HL-60 (cell line): ENCODE measurements at regions not wholly inside any gene's neighbourhood (a gene's known extent, or its start where the extent isn't known, plus 50 kb on each side); places are given as distances from the start of the nearest gene placed in this dataset.

Source experiments
- DNase-seq, 2 experiments: peaks; one replicate each; pipeline ENCODE4 v3.0.0-alpha.2; 2010 to 2020; ENCODE audit warnings: low read depth in 1 of 2, low spot score in 1 of 2
- H3K27ac ChIP-seq: fragments of 250-450 bp; sonication (Bioruptor Pico); replicated peaks from 2 replicates; pipeline ENCODE4 v1.5.1; 2020; ENCODE audit warnings: mild to moderate bottlenecking, moderate library complexity
- H3K27me3 ChIP-seq: fragments of 250-450 bp; sonication (Bioruptor Pico); 2 replicates; pipeline ENCODE4 v1.5.1; 2021; ENCODE audit warnings: mild to moderate bottlenecking, moderate library complexity; ENCODE audit not compliant: insufficient read depth, poor library complexity, severe bottlenecking
- H3K4me3 ChIP-seq: replicated peaks from 2 replicates; pipeline ENCODE4 v1.5.1; 2011; ENCODE audit warnings: mild to moderate bottlenecking, control low read depth, low read length; ENCODE audit not compliant: insufficient read depth
- CTCF ChIP-seq: IDR thresholded peaks from one replicate; pipeline ENCODE4 v1.5.1; 2011; ENCODE audit warnings: low read length, control low read depth, inconsistent platforms; ENCODE audit not compliant: insufficient read depth
- GABPA ChIP-seq: IDR thresholded peaks from 2 replicates; pipeline ENCODE4 v1.6.1; 2012; ENCODE audit warnings: low read depth
- POLR2AphosphoS5 ChIP-seq: IDR thresholded peaks from 2 replicates; pipeline ENCODE4 v1.6.1; 2012; ENCODE audit warnings: low read depth
- REST ChIP-seq: IDR thresholded peaks from 2 replicates; pipeline ENCODE4 v1.6.1; 2012; ENCODE audit warnings: low read depth; ENCODE audit not compliant: insufficient replicate concordance
- SPI1 ChIP-seq: IDR thresholded peaks from 2 replicates; pipeline ENCODE4 v1.6.1; 2012; ENCODE audit warnings: low read depth, mild to moderate bottlenecking, borderline replicate concordance

- no peak for TF ChIP-seq GABPA
- no peak for TF ChIP-seq POLR2AphosphoS5
- TF ChIP-seq REST: no peak
- no peak for TF ChIP-seq CTCF
- no peak for TF ChIP-seq SPI1
- no peak overlapping the region for H3K4me3 ChIP-seq
- no peak for DNase-seq
- no peaks in the 10 kb centered on the region for H3K27me3 ChIP-seq
- H3K27ac ChIP-seq: no peak overlapping the region
Observed at GRCh38 chr18:35861367-35862118, 110.9 kb upstream of the RMP24 start.

- peak in 1 of 2 experiments; percentile 13 for DNase-seq
- TF ChIP-seq REST: no peak
- Histone ChIP-seq H3K4me3 (no peak overlapping the region), H3K27ac (no peak overlapping the region), H3K27me3 (no peaks in the 10 kb centered on the region)
Observed at GRCh38 chr18:35862119-35862640, 110.3 kb upstream of the RMP24 start.

GRCh38 chr18:35864916-35865315 is 107.6 kb upstream of the RMP24 start:
- Histone ChIP-seq H3K4me3 (no peak overlapping the region), H3K27me3 (no peaks in the 10 kb centered on the region), H3K27ac (no peak overlapping the region)
- no peak for TF ChIP-seq POLR2AphosphoS5
- TF ChIP-seq REST: no peak
- TF ChIP-seq GABPA: no peak
- TF ChIP-seq SPI1: no peak
- no peak for TF ChIP-seq CTCF
- no peak for DNase-seq
